Tibial nerve (tissue), 4 donors: ENCODE measurements at regions not wholly inside any gene's neighbourhood (a gene's known extent, or its start where the extent isn't known, plus 50 kb on each side); places are given as distances from the start of the nearest gene placed in this dataset.
"Not testable (repeated sequence)": the region's sequence is repeated elsewhere in the genome, so short reads cannot be mapped to it uniquely, and the experiment has no call there.

Experiments
- DNase-seq, 2 donors: peaks; one replicate each; pipeline ENCODE4 v3.0.0-alpha.2; 2019; ENCODE audit warnings: low spot score in 2 of 2
- H3K27ac ChIP-seq, 4 donors: fragments of 200-600 bp; sonication (generic) in 3 of 4; one replicate each; pipeline ENCODE4 v1.5.1; 2017 to 2019; ENCODE audit warnings: mild to moderate bottlenecking in 1 of 4
- H3K27me3 ChIP-seq, 2 donors: fragments of 200-600 bp; sonication (generic) in 1 of 2; one replicate each; pipeline versions ENCODE4 v1.5.1 to v1.6.0; 2017 to 2019
- H3K36me3 ChIP-seq, 3 donors: fragments of 200-600 bp; sonication (generic); one replicate each; pipeline ENCODE4 v1.5.1; 2018 to 2019
- H3K4me1 ChIP-seq, 4 donors: fragments of 200-600 bp; sonication (generic) in 3 of 4; one replicate each; pipeline ENCODE4 v1.5.1; 2017 to 2019
- H3K4me3 ChIP-seq, 4 donors: fragments of 200-600 bp; sonication (generic) in 3 of 4; one replicate each; pipeline ENCODE4 v1.5.1; 2017 to 2019; ENCODE audit warnings: mild to moderate bottlenecking in 1 of 4, moderate library complexity in 1 of 4
- H3K9me3 ChIP-seq, 4 donors: fragments of 200-600 bp; sonication (generic) in 3 of 4; one replicate each; pipeline ENCODE4 v1.5.1; 2017 to 2019
- EP300 ChIP-seq, 2 donors: sonication (generic); formaldehyde crosslinking; IDR thresholded peaks; one replicate each; pipeline ENCODE4 v1.6.1; 2017; ENCODE audit warnings: antibody characterized with exemption in 2 of 2, mild to moderate bottlenecking in 1 of 2
- POLR2A ChIP-seq, 2 donors: fragments of 450-650 bp; IDR thresholded peaks; one replicate each; pipeline ENCODE4 v1.6.1; 2017; ENCODE audit warnings: antibody characterized with exemption in 2 of 2, mild to moderate bottlenecking in 2 of 2, moderate library complexity in 2 of 2
- WGBS, 2 donors: methylation state at CpG; one replicate each; pipeline ENCODE4 v1.1.5; 2018; 5-methylcytosine and 5-hydroxymethylcytosine counted together
- TF ChIP-seq, protein P1 (sequence below), 5 experiments: fragments of 200-600 bp in 3 of 5; fragments of 450-650 bp in 2 of 5; sonication (generic) in 3 of 5; IDR thresholded peaks; one replicate each; pipeline ENCODE4 v1.5.1; 2016 to 2019; ENCODE audit warnings: antibody characterized with exemption in 5 of 5, mild to moderate bottlenecking in 3 of 5, moderate library complexity in 2 of 5

DNA sequence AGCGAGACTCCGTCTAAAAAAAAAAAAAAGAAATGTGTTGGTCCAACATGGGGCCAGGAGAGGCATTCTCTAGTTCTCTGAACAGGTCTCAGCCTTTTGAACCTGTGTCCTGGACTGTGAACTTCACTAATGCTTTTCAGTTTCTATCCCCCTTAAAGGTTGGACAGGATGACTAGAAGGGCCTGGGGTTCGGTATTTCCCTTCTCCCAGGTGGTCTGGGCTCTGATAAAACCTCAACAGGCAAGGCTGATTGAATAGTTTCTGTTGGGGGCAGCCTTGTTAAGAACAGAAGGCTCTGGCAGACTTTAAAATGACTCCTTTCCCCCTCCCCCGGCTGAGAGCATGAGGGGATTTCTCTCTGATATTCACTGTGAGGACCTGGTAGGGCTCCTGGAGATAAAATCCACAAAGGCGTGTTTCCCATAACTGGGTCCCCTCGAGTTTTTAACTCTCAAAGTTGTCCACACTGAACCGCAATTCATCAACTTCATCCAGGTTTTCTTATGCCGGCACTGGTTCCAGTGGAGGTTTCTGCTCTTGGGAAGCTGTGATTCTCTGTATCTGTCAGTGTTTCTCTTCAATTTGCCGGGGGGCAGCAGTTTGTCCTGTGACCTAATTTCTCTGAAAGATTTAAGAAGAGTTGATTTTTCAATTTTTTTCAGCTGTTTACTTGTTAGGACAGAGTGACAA, 91.3 kb downstream of the METRNL start:
- Histone ChIP-seq H3K27ac (no peak overlapping the region), H3K4me3 (no peak overlapping the region), H3K36me3 (no peaks in the 10 kb centered on the region), H3K27me3 (no peaks in the 10 kb centered on the region), H3K9me3 (no peaks in the 10 kb centered on the region), H3K4me1 (peaks cover 0 to 18% (median 4%) of the 10 kb centered on the region in 4 donors)
- DNase-seq = no peak
- WGBS, 2 donors = 81 to 91% methylated on average over 9 of the region's 9 CpGs
- TF ChIP-seq, protein P1, sequence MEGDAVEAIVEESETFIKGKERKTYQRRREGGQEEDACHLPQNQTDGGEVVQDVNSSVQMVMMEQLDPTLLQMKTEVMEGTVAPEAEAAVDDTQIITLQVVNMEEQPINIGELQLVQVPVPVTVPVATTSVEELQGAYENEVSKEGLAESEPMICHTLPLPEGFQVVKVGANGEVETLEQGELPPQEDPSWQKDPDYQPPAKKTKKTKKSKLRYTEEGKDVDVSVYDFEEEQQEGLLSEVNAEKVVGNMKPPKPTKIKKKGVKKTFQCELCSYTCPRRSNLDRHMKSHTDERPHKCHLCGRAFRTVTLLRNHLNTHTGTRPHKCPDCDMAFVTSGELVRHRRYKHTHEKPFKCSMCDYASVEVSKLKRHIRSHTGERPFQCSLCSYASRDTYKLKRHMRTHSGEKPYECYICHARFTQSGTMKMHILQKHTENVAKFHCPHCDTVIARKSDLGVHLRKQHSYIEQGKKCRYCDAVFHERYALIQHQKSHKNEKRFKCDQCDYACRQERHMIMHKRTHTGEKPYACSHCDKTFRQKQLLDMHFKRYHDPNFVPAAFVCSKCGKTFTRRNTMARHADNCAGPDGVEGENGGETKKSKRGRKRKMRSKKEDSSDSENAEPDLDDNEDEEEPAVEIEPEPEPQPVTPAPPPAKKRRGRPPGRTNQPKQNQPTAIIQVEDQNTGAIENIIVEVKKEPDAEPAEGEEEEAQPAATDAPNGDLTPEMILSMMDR (IDR thresholded peaks at IDR 0.05) = no peak
- TF ChIP-seq POLR2A (IDR thresholded peaks at IDR 0.05) (no peak), EP300 (IDR thresholded peaks at IDR 0.05) (no peak)

DNA sequence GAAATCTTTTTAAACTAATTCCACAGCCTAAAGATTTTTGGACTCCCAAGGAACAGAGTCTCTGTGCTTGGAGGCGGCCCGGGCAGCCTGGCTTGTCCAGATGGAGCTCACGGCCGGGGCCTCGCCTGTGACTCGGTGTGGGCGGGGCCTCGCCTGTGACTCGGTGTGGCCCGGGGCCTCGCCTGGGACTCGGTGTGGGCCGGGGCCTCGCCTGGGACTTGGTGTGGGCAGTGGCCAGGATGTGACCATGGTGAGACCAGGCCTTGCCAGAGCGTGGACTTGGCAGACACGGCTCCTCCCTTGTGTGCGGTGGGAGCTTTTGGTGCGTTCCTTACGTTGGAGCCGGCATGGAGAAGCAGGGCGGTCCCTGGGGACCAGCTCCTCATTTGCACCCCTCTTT, 92.3 kb downstream of the METRNL start:
- no peak overlapping the region for H3K4me3 ChIP-seq
- peak in 1 of 2 donors; percentile 5 for DNase-seq
- H3K27me3 ChIP-seq = no peaks in the 10 kb centered on the region
- 55 to 61% methylated on average over 21 of the region's 21 CpGs for WGBS, 2 donors
- no peak overlapping the region for H3K27ac ChIP-seq
- no peaks in the 10 kb centered on the region for H3K36me3 ChIP-seq
- H3K4me1 ChIP-seq = peaks cover 0 to 21% (median 4%) of the 10 kb centered on the region in 4 donors
- H3K9me3 ChIP-seq = no peaks in the 10 kb centered on the region
- TF ChIP-seq POLR2A (IDR thresholded peaks at IDR 0.05) = no peak
- TF ChIP-seq, protein P1 (IDR thresholded peaks at IDR 0.05) = no peak
- no peak for TF ChIP-seq EP300 (IDR thresholded peaks at IDR 0.05)

DNA sequence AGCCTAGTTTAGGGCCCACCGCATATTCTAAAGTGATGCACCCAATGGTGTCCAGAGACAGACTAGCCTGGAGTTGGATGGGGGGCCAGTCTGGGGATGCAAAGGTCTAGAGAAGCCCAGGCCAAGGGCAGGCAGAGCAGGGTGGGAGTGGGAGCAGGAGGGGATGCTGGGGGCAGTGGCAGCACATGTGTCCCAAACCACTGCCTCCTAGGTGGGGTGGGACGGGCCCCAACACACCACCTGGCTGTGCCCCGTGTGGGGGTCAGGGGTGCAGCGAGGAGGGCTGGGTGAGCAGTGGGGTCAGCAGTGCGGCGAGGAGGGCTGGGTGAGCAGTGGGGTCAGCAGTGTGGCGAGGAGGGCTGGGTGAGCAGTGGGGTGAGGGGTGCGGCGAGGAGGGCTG, 92.7 kb downstream of the METRNL start:
- H3K9me3 ChIP-seq, H3K36me3 ChIP-seq, H3K4me3 ChIP-seq, DNase-seq, H3K27me3 ChIP-seq, H3K27ac ChIP-seq: not testable (repeated sequence)
- WGBS, 2 donors = 93 to 94% methylated on average over 8 to 9 of the region's 9 CpGs
- peaks cover 0 to 21% (median 4%) of the 10 kb centered on the region in 4 donors for H3K4me1 ChIP-seq

DNA sequence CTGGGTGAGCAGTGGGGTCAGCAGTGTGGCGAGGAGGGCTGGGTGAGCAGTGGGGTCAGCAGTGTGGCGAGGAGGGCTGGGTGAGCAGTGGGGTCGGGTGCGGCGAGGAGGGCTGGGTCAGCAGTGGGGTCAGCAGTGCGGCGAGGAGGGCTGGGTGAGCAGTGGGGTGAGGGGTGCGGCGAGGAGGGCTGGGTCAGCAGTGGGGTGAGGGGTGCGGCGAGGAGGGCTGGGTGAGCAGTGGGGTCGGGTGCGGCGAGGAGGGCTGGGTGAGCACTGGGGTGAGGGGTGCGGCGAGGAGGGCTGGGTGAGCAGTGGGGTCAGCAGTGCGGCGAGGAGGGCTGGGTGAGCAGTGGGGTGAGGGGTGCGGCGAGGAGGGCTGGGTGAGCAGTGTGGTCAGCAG, 93.2 kb downstream of the METRNL start:
- H3K27ac ChIP-seq, H3K36me3 ChIP-seq, H3K4me3 ChIP-seq, DNase-seq, H3K9me3 ChIP-seq, H3K27me3 ChIP-seq: not testable (repeated sequence)
- H3K4me1 ChIP-seq = peaks cover 0 to 21% (median 4%) of the 10 kb centered on the region in 4 donors
- 86% methylated on average over 10 to 19 of the region's 20 CpGs for WGBS, 2 donors

DNA sequence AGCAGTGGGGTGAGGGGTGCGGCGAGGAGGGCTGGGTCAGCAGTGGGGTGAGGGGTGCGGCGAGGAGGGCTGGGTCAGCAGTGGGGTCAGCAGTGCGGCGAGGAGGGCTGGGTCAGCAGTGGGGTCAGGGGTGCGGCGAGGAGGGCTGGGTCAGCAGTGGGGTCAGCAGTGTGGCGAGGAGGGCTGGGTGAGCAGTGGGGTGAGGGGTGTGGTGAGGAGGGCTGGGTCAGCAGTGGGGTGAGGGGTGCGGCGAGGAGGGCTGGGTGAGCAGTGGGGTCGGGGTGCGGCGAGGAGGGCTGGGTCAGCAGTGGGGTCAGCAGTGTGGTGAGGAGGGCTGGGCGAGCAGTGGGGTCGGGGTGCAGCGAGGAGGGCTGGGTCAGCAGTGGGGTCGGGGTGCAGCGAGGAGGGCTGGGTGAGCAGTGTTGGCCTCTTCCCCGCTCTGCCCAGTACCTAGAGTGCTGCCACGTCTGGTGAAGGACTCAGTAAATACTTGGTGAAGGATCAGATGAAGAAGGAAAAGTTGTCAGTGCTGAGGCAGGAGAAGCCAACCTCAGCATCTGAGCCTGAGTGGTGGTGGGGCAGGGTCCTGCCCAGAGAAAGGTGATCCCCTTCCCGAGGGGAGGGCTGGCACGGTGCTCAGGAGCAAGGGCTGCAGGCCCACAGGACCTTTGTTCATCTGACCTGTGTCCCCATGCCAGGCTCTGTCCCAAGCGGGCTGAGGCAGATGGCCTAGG, 93.9 kb downstream of the METRNL start:
- not testable (repeated sequence) for H3K9me3 ChIP-seq, H3K27me3 ChIP-seq, H3K27ac ChIP-seq, H3K4me3 ChIP-seq, H3K36me3 ChIP-seq
- peaks cover 0 to 21% (median 4%) of the 10 kb centered on the region in 4 donors for H3K4me1 ChIP-seq
- peak in 1 of 2 donors; percentile 11 for DNase-seq
- WGBS, 2 donors = 83 to 84% methylated on average over 22 to 24 of the region's 24 CpGs

DNA sequence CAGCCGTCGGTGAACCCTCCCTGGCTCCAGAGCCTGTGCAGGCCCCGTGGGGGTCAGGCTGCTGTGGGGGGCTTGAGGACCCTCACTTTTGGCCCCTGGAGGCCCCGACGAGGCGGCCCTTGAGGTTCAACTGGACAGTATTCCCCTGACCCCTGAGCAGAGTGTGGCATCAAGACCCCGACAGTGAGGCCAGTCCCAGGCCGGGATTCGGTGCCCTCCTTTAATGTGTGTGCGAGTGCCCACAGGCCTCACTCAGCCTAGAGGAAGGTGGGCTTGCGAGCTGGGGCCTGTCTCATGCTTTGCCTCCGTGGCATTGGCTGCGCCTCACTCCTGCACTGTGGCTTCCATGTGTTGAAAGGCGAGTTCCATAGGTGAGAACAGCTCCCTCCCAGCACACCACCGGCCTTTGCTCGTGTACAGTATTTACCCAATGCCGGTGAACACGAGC, 94.5 kb downstream of the METRNL start:
- TF ChIP-seq, protein P1 (IDR thresholded peaks at IDR 0.05) = no peak
- TF ChIP-seq EP300 (IDR thresholded peaks at IDR 0.05) (no peak), POLR2A (IDR thresholded peaks at IDR 0.05) (no peak)
- peak; percentile 4 to 10 for DNase-seq
- 88% methylated on average over 12 to 15 of the region's 18 CpGs for WGBS, 2 donors
- Histone ChIP-seq H3K27ac (no peak overlapping the region), H3K27me3 (no peaks in the 10 kb centered on the region), H3K4me1 (peaks cover 0 to 25% (median 4%) of the 10 kb centered on the region in 4 donors), H3K9me3 (no peaks in the 10 kb centered on the region), H3K36me3 (no peaks in the 10 kb centered on the region), H3K4me3 (no peak overlapping the region)
